Smooth muscle cell (in vitro differentiated cells): ENCODE measurements at regions not wholly inside any gene's neighbourhood (a gene's known extent, or its start where the extent isn't known, plus 50 kb on each side); places are given as distances from the start of the nearest gene placed in this dataset.

Experiments used
- DNase-seq: peaks from one replicate; lab custom pipeline; 2025; ENCODE audit not compliant: unreplicated experiment; lab: John Stamatoyannopoulos, UW
- H2AFZ ChIP-seq: fragments of 200-600 bp; sonication (generic); 2 replicates; pipeline ENCODE4 v1.6.0; 2016; ENCODE audit warnings: antibody characterized with exemption, low read depth, mild to moderate bottlenecking
- H3F3A ChIP-seq: fragments of 200-600 bp; sonication (generic); 2 replicates; pipeline ENCODE4 v1.6.0; 2017; ENCODE audit warnings: antibody characterized with exemption, low read depth
- H3K27ac ChIP-seq: fragments of 200-600 bp; sonication (generic); 2 replicates; pipeline ENCODE4 v1.5.1; 2016; ENCODE audit warnings: low read depth, mild to moderate bottlenecking
- H3K27me3 ChIP-seq: fragments of 200-600 bp; sonication (generic); 2 replicates; pipeline ENCODE4 v1.6.1; 2016; ENCODE audit warnings: low read depth, mild to moderate bottlenecking
- H3K36me3 ChIP-seq: fragments of 200-600 bp; sonication (generic); 2 replicates; pipeline ENCODE4 v1.5.1; 2016; ENCODE audit warnings: low read depth
- H3K4me1 ChIP-seq: fragments of 200-600 bp; sonication (generic); 2 replicates; pipeline ENCODE4 v1.5.1; 2016; ENCODE audit warnings: low read depth
- H3K4me2 ChIP-seq: fragments of 200-600 bp; sonication (generic); 2 replicates; pipeline ENCODE4 v1.6.0; 2016; ENCODE audit warnings: mild to moderate bottlenecking
- H3K4me3 ChIP-seq: fragments of 200-600 bp; sonication (generic); 2 replicates; pipeline ENCODE4 v1.5.1; 2016; ENCODE audit warnings: mild to moderate bottlenecking
- H3K79me2 ChIP-seq: fragments of 200-600 bp; sonication (generic); 2 replicates; pipeline ENCODE4 v1.6.0; 2016; ENCODE audit warnings: low read depth, mild to moderate bottlenecking
- H3K9ac ChIP-seq: fragments of 200-600 bp; sonication (generic); 2 replicates; pipeline ENCODE4 v1.6.0; 2016; ENCODE audit warnings: low read depth
- H3K9me3 ChIP-seq: fragments of 200-600 bp; sonication (generic); replicated peaks from 2 replicates; pipeline ENCODE4 v1.5.1; 2016; ENCODE audit warnings: low read depth
- H4K20me1 ChIP-seq: fragments of 200-600 bp; sonication (generic); 2 replicates; pipeline ENCODE4 v1.6.0; 2016; ENCODE audit warnings: low read depth
- CTCF ChIP-seq: fragments of 200-600 bp; sonication (generic); IDR thresholded peaks from 2 replicates; pipeline ENCODE4 v1.5.1; 2017; ENCODE audit warnings: borderline replicate concordance, mild to moderate bottlenecking, antibody characterized with exemption; ENCODE audit not compliant: insufficient read depth, poor library complexity, severe bottlenecking
- WGBS: methylation state at CpG from one replicate; pipeline ENCODE4 v1.1.7; 2016; ENCODE audit warnings: low lambda C conversion rate; 5-methylcytosine and 5-hydroxymethylcytosine counted together

GRCh38 chr18:6625481-6625880, 104.0 kb upstream of the ARHGAP28 start:
- no peak for DNase-seq
- no peaks in the 10 kb centered on the region for H3K4me1 ChIP-seq
- H3K9me3 ChIP-seq = no peaks in the 10 kb centered on the region
- H3K9ac ChIP-seq = no peak overlapping the region
- no peaks in the 10 kb centered on the region for H3F3A ChIP-seq
- H3K79me2 ChIP-seq = no peaks in the 10 kb centered on the region
- no peak for TF ChIP-seq CTCF
- no peak overlapping the region for H3K4me2 ChIP-seq
- H2AFZ ChIP-seq = peak overlapping the region; percentile 42
- no peaks in the 10 kb centered on the region for H3K27me3 ChIP-seq
- no peak overlapping the region for H3K4me3 ChIP-seq
- whole genome bisulfite sequencing = 88% methylated on average over 3 of the region's 3 CpGs
- H3K27ac ChIP-seq = no peak overlapping the region
- no peaks in the 10 kb centered on the region for H4K20me1 ChIP-seq
- H3K36me3 ChIP-seq = no peaks in the 10 kb centered on the region

- Histone ChIP-seq H3K9ac (no peak overlapping the region), H3K27me3 (no peaks in the 10 kb centered on the region), H3K4me3 (no peak overlapping the region), H3K4me1 (no peaks in the 10 kb centered on the region), H3F3A (no peaks in the 10 kb centered on the region), H2AFZ (no peak overlapping the region), H3K4me2 (no peak overlapping the region), H3K36me3 (no peaks in the 10 kb centered on the region), H3K27ac (no peak overlapping the region), H3K79me2 (no peaks in the 10 kb centered on the region), H4K20me1 (no peaks in the 10 kb centered on the region), H3K9me3 (no peaks in the 10 kb centered on the region)
- WGBS = 79% methylated on average over 5 of the region's 5 CpGs
- no peak for TF ChIP-seq CTCF
- no peak for DNase-seq
Observed at GRCh38 chr18:6626457-6626856, 103.1 kb upstream of the ARHGAP28 start.

- Histone ChIP-seq H3K4me2 (no peak overlapping the region), H3K27me3 (no peaks in the 10 kb centered on the region), H3K79me2 (no peaks in the 10 kb centered on the region), H2AFZ (no peak overlapping the region), H3K9me3 (no peaks in the 10 kb centered on the region), H3K4me1 (no peaks in the 10 kb centered on the region), H3K36me3 (no peaks in the 10 kb centered on the region), H3F3A (peaks cover 5% of the 10 kb centered on the region), H3K9ac (no peak overlapping the region), H3K4me3 (no peak overlapping the region), H4K20me1 (no peaks in the 10 kb centered on the region), H3K27ac (no peak overlapping the region)
- DNase-seq = no peak
- no peak for TF ChIP-seq CTCF
- WGBS = 88% methylated on average over 4 of the region's 4 CpGs
Observed at GRCh38 chr18:6627645-6628044, 101.9 kb upstream of the ARHGAP28 start.

GRCh38 chr18:6628187-6628586, 101.3 kb upstream of the ARHGAP28 start:
- TF ChIP-seq CTCF = no peak
- Histone ChIP-seq H3K79me2 (no peaks in the 10 kb centered on the region), H3K9me3 (no peaks in the 10 kb centered on the region), H3K4me3 (no peak overlapping the region), H3K4me2 (no peak overlapping the region), H3K27ac (no peak overlapping the region), H4K20me1 (no peaks in the 10 kb centered on the region), H2AFZ (no peak overlapping the region), H3K27me3 (no peaks in the 10 kb centered on the region), H3K36me3 (no peaks in the 10 kb centered on the region), H3K4me1 (peaks cover 5% of the 10 kb centered on the region), H3K9ac (no peak overlapping the region), H3F3A (peaks cover 5% of the 10 kb centered on the region)
- DNase-seq = no peak
- WGBS = 89% methylated on average over 2 of the region's 2 CpGs
